Psoas muscle (tissue), 7 donors: ENCODE measurements at regions not wholly inside any gene's neighbourhood (a gene's known extent, or its start where the extent isn't known, plus 50 kb on each side); places are given as distances from the start of the nearest gene placed in this dataset.

Experiments
- ATAC-seq, 4 donors: fragments of 200-7000 bp; cut with Tn5 transposase; one replicate each; pipeline ENCODE4 v1.9.1; 2020; ENCODE audit warnings: moderate library complexity in 3 of 4, mild to moderate bottlenecking in 2 of 4
- DNase-seq, 2 donors: peaks; one replicate each; pipeline ENCODE4 v3.0.0-alpha.2; 2020
- H3K27ac ChIP-seq: fragments of 200-600 bp; one replicate; pipeline ENCODE4 v1.8.0; 2022
- H3K27me3 ChIP-seq, 3 donors: fragments of 200-600 bp in 1 of 3; one replicate each; pipeline versions ENCODE4 v1.6.1 to v1.8.0; 2013 to 2022; ENCODE audit warnings: low read length in 2 of 3, mild to moderate bottlenecking in 2 of 3, moderate library complexity in 1 of 3; ENCODE audit not compliant: insufficient read depth in 3 of 3
- H3K36me3 ChIP-seq, 2 donors: fragments of 200-600 bp in 1 of 2; one replicate each; pipeline versions ENCODE4 v1.6.1 to v1.8.0; 2013 to 2022; ENCODE audit warnings: low read depth in 1 of 2, mild to moderate bottlenecking in 1 of 2, moderate library complexity in 1 of 2; ENCODE audit not compliant: insufficient read depth in 1 of 2
- H3K4me1 ChIP-seq: fragments of 200-600 bp; one replicate; pipeline ENCODE4 v1.8.0; 2022
- H3K4me3 ChIP-seq: fragments of 200-600 bp; one replicate; pipeline ENCODE4 v1.8.0; 2022; ENCODE audit warnings: mild to moderate bottlenecking
- H3K9me3 ChIP-seq: fragments of 200-600 bp; one replicate; pipeline ENCODE4 v1.8.0; 2022
- WGBS, 3 donors: extraction: QIAGEN DNeasy Blood & Tissue Kit; methylation state at CpG; one replicate each; pipeline versions ENCODE4 v1.1.6 to v1.1.7; 2013; 5-methylcytosine and 5-hydroxymethylcytosine counted together
- intact Hi-C, 2 donors: fragments of 100-400 bp; cut with DNase I; formaldehyde crosslinking; loops; one replicate each; pipeline versions ENCODE4 v1.11.0 to v1.14.2; 2022
- TF ChIP-seq, protein P1 (sequence below): fragments of 200-600 bp; IDR thresholded peaks from one replicate; pipeline ENCODE4 v1.8.0; 2022; ENCODE audit warnings: antibody characterized with exemption
- donor health status: healthy with polysubstance abuse.
- donor health status: DM: no; HTN: no; CAD: no; lungs with moderate emphysema.
- donor health status: Bipolar disorder and iron deficiency.
- donor health status: healthy.
- donor health status: DM: yes; HTN: yes; CAD: no.
- donor health status: DM: no; HTN: no; CAD: no.
- donor health status: DM: yes; HTN: yes; CAD: no.

- Histone ChIP-seq H3K4me3 (no peak overlapping the region), H3K27me3 (no peaks in the 10 kb centered on the region), H3K36me3 (no peaks in the 10 kb centered on the region), H3K9me3 (no peaks in the 10 kb centered on the region), H3K27ac (no peak overlapping the region), H3K4me1 (no peaks in the 10 kb centered on the region)
- ATAC-seq (no peak), DNase-seq (no peak)
- TF ChIP-seq, protein P1, sequence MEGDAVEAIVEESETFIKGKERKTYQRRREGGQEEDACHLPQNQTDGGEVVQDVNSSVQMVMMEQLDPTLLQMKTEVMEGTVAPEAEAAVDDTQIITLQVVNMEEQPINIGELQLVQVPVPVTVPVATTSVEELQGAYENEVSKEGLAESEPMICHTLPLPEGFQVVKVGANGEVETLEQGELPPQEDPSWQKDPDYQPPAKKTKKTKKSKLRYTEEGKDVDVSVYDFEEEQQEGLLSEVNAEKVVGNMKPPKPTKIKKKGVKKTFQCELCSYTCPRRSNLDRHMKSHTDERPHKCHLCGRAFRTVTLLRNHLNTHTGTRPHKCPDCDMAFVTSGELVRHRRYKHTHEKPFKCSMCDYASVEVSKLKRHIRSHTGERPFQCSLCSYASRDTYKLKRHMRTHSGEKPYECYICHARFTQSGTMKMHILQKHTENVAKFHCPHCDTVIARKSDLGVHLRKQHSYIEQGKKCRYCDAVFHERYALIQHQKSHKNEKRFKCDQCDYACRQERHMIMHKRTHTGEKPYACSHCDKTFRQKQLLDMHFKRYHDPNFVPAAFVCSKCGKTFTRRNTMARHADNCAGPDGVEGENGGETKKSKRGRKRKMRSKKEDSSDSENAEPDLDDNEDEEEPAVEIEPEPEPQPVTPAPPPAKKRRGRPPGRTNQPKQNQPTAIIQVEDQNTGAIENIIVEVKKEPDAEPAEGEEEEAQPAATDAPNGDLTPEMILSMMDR = no peak
- 64 to 69% (median 68%) methylated on average over 3 of the region's 3 CpGs for WGBS, 3 donors
- intact Hi-C loops = no loop called here
Observed at GRCh38 chr3:18888819-18889218, 259.5 kb upstream of the KCNH8 start.

DNA sequence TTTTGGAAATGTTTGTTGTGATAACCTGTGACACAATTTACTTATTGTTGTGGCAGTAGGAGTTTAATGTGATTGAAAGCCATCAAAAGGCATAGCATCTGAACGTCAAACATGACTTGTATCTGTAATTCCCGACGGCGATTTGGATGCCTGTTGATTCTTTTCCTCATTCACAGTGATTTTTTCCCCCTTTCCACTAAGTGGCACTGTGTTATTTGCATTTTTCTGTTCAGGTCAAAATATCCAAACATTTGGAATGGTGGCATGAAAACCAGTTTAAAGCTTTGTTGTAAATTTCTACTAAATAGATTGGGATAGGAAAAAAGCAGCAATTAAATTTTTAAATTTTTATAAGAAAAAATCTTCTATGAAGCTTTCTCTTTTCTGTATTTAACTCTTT lies 259.9 kb upstream of the KCNH8 start:
- 62 to 68% (median 68%) methylated on average over 4 of the region's 4 CpGs for WGBS, 3 donors
- H3K27ac ChIP-seq = no peak overlapping the region
- ATAC-seq (no peak), DNase-seq (no peak)
- no peaks in the 10 kb centered on the region for H3K27me3 ChIP-seq
- TF ChIP-seq, protein P1 = no peak
- no peaks in the 10 kb centered on the region for H3K4me1 ChIP-seq
- no peak overlapping the region for H3K4me3 ChIP-seq
- no peaks in the 10 kb centered on the region for H3K36me3 ChIP-seq
- intact Hi-C loops = no loop called here
- no peaks in the 10 kb centered on the region for H3K9me3 ChIP-seq

DNA sequence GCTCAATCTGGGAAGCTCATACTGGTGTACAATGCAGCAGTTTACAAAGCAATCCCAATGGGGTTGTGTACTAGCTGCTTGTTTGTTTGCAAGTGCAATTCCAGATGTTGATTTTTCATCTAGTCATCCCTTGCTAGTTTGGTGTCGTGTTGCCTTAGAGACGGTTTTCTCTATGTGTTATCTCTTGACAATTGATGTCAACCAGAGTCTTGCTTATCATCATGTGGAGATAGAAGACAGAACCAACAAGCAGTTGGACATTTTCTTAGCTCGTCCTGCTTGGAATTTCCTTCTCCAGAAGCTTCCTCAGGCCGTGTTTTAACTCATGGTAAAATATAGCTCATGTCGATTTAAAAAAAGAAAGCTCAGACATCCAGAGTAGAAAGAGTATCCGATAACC lies 262.0 kb upstream of the KCNH8 start:
- DNase-seq (no peak), ATAC-seq (no peak)
- WGBS, 3 donors = 65 to 67% (median 66%) methylated on average over 6 of the region's 6 CpGs
- no peak overlapping the region for H3K4me3 ChIP-seq
- H3K4me1 ChIP-seq = no peaks in the 10 kb centered on the region
- H3K27ac ChIP-seq = no peak overlapping the region
- H3K36me3 ChIP-seq = no peaks in the 10 kb centered on the region
- H3K27me3 ChIP-seq = no peaks in the 10 kb centered on the region
- H3K9me3 ChIP-seq = no peaks in the 10 kb centered on the region
- TF ChIP-seq, protein P1 = no peak
- intact Hi-C loops = no loop called here

- TF ChIP-seq, protein P1 = no peak
- Histone ChIP-seq H3K27me3 (no peaks in the 10 kb centered on the region), H3K9me3 (no peaks in the 10 kb centered on the region), H3K4me1 (no peaks in the 10 kb centered on the region), H3K36me3 (no peaks in the 10 kb centered on the region), H3K27ac (no peak overlapping the region), H3K4me3 (no peak overlapping the region)
- WGBS, 3 donors = 75 to 78% (median 78%) methylated on average over 5 to 6 of the region's 6 CpGs
- ATAC-seq (no peak), DNase-seq (peak in 1 of 2 donors; percentile 33)
- intact Hi-C loops = no loop called here
Observed at GRCh38 chr3:18885612-18886011, 262.7 kb upstream of the KCNH8 start.

DNA sequence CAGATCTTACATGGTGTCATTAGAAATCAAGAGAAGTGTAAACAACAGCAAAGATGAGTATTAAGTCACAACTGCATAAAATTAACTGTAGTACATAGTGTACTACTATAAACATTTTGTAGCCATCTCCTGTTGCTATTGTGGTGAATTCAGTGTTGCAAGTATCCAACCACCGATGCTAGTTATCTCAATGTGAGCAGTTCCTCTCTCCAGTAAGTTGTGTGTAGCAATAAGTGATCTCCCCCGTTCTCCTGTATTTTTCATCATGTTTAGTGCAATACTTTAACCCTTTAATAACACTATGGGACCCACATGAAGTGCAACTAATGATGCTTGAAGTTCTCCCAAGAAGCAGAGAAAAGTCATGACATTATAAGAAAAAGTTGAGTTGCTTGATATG lies 264.7 kb upstream of the KCNH8 start:
- TF ChIP-seq, protein P1 = no peak
- Histone ChIP-seq H3K27me3 (no peaks in the 10 kb centered on the region), H3K4me1 (no peaks in the 10 kb centered on the region), H3K4me3 (no peak overlapping the region), H3K9me3 (no peaks in the 10 kb centered on the region), H3K27ac (no peak overlapping the region), H3K36me3 (no peaks in the 10 kb centered on the region)
- DNase-seq (no peak), ATAC-seq (no peak)
- intact Hi-C loops = no loop called here
- WGBS, 3 donors = 39 to 45% (median 39%) methylated on average over 2 of the region's 2 CpGs
